ENCODE measurements at regions not wholly inside any gene's neighbourhood (a gene's known extent, or its start where the extent isn't known, plus 50 kb on each side); places are given as distances from the start of the nearest gene placed in this dataset.

- TF ChIP-seq CTCF (IDR thresholded peaks at IDR 0.05; ENCODE audit: unreplicated experiment), result peak; percentile 81
Measured at GRCh38 chr3:10738688-10739372, 77.2 kb upstream of the SLC6A11 start.

DNA sequence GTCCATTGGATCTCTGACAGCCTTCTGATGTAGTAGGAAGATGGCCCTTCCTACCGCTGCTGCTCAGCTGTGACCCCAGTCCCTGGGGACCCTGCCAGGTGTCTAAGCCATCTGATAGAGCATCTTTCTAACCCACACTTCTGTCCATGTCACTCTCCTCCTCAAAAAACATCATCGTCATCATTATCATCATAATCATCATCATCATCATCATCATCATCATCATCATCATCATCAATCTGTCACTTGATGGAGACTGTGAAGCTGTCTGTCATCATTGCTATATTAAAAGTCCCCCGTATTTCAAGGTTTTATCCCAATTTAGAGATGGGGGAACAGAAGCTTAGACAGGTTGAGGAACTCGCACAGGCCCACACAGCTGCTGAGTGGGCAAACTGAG, 75.1 kb upstream of the SLC6A11 start:
- peaks cover 6% of the 10 kb centered on the region for H3K4me1 Mint-ChIP-seq (ENCODE audit: unreplicated experiment)
- no peaks in the 10 kb centered on the region for H3K9me3 Mint-ChIP-seq (ENCODE audit: unreplicated experiment)
- peak overlapping the region; percentile 1 for H3K27ac Mint-ChIP-seq (ENCODE audit: unreplicated experiment)
- TF ChIP-seq CTCF (IDR thresholded peaks at IDR 0.05; ENCODE audit: unreplicated experiment), result no peak
- no peaks in the 10 kb centered on the region for H3K36me3 Mint-ChIP-seq (ENCODE audit: low read depth, unreplicated experiment)
- H3K27me3 Mint-ChIP-seq (ENCODE audit: unreplicated experiment), result peaks cover 2% of the 10 kb centered on the region
- H3K4me3 Mint-ChIP-seq (ENCODE audit: unreplicated experiment), result no peak overlapping the region
- DNase-seq (ENCODE audit: low spot score), result no peak

More at GRCh38 chr3:10738688-10739372, 77.2 kb upstream of the SLC6A11 start:
- no peaks in the 10 kb centered on the region for H3K9me3 Mint-ChIP-seq (ENCODE audit: unreplicated experiment)
- H3K4me1 Mint-ChIP-seq (ENCODE audit: unreplicated experiment), result peaks cover 6% of the 10 kb centered on the region
- H3K4me3 Mint-ChIP-seq (ENCODE audit: unreplicated experiment), result no peak overlapping the region
- H3K27me3 Mint-ChIP-seq (ENCODE audit: unreplicated experiment), result peaks cover 2% of the 10 kb centered on the region
- peak; percentile 85 for DNase-seq (ENCODE audit: low spot score)
- no peaks in the 10 kb centered on the region for H3K36me3 Mint-ChIP-seq (ENCODE audit: low read depth, unreplicated experiment)
- no peak overlapping the region for H3K27ac Mint-ChIP-seq (ENCODE audit: unreplicated experiment)

DNA sequence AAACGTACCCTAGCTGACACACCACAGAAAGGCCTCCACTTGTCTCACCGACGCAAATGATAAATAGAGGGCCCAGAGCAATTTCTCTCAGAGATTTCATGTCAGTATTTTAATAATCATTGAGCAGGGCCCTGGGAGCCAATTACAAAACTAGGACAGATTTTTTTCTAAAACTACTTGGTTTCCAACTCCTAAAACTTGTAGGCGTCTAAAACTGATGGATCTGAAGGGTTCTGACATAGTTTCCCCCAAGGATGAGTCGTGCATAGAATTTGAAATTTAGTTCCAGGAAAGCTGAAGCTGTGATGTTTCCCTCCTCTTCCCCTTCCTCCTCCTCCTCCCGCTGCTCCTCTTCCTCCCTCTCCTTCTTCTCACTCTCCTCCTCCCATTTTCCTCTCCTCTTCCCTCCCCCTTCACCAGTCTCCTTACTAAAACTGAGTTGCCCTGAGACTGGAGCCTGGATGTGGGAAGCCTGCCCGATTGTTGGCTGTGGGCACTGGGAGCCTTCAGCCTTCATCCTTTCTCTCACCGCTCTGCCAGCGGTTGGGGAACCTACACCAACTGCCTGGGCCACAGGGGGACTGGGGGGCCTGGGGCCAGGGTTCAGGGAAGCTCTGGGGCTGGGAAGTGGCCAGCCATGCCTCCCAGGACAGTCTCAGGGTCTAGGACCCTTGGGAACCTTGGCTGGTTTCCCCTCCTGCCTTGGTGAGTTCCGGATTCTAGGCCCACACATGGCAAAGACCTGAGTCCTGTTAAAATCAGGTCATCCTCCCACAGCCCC, 73.9 kb upstream of the SLC6A11 start:
- Mint-ChIP-seq H3K36me3 (ENCODE audit: low read depth, unreplicated experiment) (no peaks in the 10 kb centered on the region), H3K9me3 (ENCODE audit: unreplicated experiment) (no peaks in the 10 kb centered on the region), H3K4me1 (ENCODE audit: unreplicated experiment) (peaks cover 6% of the 10 kb centered on the region), H3K27me3 (ENCODE audit: unreplicated experiment) (peaks cover 2% of the 10 kb centered on the region), H3K27ac (ENCODE audit: unreplicated experiment) (no peak overlapping the region), H3K4me3 (ENCODE audit: unreplicated experiment) (no peak overlapping the region)
- TF ChIP-seq CTCF (IDR thresholded peaks at IDR 0.05; ENCODE audit: unreplicated experiment), result no peak
- no peak for DNase-seq (ENCODE audit: low spot score)

GRCh38 chr3:10743366-10744097, 72.5 kb upstream of the SLC6A11 start:
- Mint-ChIP-seq H3K27me3 (ENCODE audit: unreplicated experiment) (peaks cover 3% of the 10 kb centered on the region), H3K4me1 (ENCODE audit: unreplicated experiment) (peaks cover 6% of the 10 kb centered on the region), H3K27ac (ENCODE audit: unreplicated experiment) (no peak overlapping the region), H3K4me3 (ENCODE audit: unreplicated experiment) (no peak overlapping the region), H3K9me3 (ENCODE audit: unreplicated experiment) (no peaks in the 10 kb centered on the region), H3K36me3 (ENCODE audit: low read depth, unreplicated experiment) (no peaks in the 10 kb centered on the region)
- TF ChIP-seq CTCF (IDR thresholded peaks at IDR 0.05; ENCODE audit: unreplicated experiment), result no peak
- DNase-seq (ENCODE audit: low spot score), result no peak

Data from endothelial cell (in vitro differentiated cells).